NCI-H1092 treated with DMSO at 0.1 percent for 48 hours (cell line): ENCODE measurements at regions not wholly inside any gene's neighbourhood (a gene's known extent, or its start where the extent isn't known, plus 50 kb on each side); places are given as distances from the start of the nearest gene placed in this dataset.
"Not testable (repeated sequence)": the region's sequence is repeated elsewhere in the genome, so short reads cannot be mapped to it uniquely, and the experiment has no call there.

Experiments used
- DNase-seq: peaks from one replicate; lab custom pipeline; 2025; lab: John Stamatoyannopoulos, UW

DNA sequence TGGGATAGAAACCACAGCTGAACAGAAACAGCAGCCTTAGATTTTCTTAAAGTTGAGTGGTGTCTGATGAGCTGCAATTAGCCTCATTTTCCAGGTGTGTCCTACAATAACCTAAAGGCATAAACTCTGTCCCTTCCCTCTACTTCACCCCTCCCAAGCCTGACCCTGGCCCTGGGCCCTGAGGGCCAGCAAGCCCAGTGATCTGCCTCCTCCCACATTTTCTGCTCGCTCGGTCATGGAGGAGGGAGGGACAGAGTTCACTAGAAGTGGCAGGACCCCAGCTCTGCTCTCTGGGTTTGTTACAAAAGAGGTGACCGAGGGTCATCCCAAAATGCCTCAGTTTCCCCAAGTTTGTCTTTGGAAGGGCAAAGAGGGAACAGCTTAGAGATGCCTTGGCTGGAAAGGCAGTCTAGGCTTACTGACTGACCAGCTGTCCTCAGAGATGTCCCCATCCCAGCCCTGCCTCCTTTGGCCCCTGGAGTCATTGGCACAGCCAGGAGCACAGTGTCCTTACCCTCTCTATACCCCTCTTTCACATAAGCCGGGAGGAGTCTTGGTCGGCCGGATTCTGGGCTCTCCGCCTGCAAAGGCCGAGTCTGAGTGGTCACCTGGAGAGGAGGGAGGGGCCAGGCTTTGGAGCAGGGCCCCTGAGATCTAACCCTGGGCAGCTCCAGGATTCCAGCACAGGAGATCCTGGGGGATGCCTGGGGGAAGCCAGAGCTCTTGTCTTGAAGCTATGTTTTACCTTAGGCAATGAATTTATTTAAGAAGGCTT, 172.7 kb downstream of the PTPRU start:
- DNase-seq: no peak

DNA sequence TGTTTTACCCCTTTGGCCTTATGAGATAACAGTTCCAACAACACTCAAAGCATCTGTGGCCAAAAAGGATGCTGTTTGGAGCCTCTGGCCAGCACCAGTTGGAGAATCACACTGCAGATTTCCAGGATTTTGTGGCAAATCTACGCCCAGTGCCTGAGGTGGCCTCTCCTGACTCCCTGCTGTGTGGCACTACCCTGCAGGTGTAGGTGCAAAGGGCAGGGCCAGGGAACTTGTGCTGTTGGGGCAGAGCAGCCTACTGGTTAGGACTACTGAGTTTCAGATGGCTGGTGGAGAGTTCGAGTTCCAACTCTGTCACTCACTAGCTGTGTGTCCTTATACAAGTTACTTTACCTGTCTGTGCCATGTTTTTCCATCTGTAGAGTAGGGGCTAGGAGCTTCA, 170.5 kb downstream of the PTPRU start:
- DNase-seq: no peak

DNA sequence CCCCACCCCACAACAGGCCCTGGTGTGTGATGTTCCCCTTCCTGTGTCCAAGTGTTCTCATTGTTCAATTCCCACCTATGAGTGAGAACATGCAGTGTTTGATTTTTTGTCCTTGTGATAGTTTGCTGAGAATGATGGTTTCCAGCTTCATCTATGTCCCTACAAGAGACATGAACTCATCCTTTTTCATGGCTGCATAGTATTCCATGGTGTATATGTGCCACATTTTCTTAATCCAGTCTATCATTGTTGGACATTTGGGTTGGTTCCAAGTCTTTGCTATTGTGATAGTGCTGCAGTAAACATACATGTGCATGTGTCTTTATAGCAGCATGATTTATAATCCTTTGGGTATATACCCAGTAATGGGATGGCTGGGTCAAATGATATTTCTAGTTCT, 163.9 kb downstream of the PTPRU start:
- not testable (repeated sequence) for DNase-seq

DNA sequence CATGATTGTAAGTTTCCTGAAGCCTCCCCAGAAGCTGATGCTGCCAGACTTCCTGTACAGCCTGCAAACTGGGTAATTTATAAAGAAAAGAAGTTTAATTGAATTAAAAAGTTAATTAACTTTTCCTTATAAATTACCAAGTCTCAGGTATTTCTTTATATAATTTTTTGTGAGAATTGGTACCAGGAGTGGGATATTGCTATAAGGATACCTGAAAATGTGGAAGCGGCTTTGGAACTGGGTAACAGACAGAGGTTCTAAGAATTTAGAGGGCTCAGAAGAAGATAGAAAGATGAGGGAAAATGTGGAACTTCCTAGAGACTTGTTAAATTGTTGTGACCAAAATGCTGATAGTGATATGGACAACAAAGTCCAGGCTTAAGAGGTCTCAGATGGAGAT, 163.1 kb downstream of the PTPRU start:
- DNase-seq: no peak

DNA sequence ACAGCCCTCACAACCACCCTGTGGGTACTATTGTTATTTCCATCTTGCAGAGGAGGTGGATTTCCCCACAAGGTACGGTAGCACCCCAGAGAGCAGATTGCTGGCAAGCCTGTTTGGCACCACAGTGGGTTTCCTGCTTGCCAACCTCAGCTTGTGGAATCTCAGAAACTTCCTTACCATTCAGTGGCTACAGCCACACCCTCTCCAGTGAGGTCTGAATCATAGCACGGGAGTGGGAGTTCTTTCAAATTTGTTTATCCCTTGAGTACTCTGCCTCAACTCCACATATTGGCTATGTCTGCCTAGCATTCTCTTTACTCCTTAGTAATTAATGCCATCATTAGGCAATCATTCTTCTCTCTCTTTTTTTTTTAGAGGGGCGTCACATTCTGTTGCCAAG, 162.1 kb downstream of the PTPRU start:
- DNase-seq: no peak

DNA sequence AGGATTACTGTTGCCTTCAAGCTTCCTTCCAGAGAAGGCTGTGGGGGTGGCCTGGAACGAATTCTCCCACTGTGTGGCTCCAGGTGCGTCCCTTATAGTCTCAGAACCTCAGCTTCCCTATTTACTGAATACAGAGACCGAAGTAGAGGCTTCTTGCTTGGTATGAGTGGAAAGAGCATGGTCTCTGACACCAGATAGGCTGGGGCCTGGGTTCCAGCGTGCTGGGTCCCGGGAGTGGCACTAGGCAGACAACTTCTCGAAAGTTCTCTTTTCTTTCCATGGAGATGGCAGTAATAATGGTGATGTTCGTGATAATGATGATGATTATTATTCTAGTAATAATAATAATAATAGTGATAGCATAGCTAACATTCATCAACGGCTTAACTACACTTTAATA, 161.7 kb downstream of the PTPRU start:
- no peak for DNase-seq

DNA sequence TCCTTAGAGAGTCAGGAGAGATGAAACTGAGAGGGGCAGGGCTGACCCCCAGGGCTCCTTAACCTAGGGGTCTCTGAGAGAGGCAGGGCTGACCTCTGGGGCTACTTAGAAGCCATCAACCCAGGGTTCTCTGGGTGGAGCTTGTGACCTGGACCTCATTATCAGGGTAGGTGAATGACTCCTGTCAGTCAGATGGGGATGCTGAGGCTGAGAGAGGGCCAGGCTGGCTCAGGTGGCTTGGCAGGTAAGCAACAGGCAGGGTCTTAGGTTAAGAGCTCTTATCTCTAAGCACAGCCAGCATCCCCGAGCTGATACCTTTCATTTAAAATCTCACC, 160.9 kb downstream of the PTPRU start:
- no peak for DNase-seq

DNA sequence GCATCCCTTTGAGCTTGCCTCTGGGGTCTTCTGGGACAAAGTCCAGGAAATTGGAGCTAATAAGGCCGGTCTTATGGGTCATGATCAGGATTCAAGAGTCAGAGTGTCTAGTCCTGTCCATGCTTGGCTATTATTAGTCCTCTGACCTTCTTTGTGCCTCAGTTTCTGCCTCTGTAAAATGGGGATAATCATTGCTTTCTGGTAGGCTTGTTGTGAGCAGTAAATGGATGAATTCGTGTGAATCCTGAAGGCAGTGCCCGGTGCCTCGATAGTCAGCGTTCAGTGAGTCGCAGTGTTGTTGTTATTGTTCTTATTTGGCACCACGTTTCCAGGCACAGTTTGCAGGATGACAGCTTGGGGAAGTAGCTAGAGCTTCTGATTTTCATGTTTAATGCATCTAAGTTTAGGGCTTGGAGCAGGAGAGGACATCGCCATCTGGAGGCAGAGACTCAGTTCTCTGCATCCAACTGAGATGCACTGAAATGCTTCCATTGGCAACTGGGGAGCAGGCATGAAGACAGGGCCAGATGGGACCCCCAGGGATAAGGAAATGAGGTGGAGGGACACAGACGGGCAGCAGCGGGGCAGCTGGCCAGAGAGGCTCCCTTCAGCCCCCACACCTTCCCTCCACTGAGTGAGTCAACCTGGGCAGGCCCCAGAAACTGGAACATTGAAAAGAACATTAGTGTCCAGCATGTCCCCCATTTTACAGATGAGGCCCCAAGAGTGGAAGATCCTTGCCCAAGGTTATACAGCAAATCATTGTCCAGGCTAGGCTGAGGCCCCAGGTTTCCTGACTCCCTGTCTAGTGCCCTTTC, 160.3 kb downstream of the PTPRU start:
- DNase-seq: no peak

DNA sequence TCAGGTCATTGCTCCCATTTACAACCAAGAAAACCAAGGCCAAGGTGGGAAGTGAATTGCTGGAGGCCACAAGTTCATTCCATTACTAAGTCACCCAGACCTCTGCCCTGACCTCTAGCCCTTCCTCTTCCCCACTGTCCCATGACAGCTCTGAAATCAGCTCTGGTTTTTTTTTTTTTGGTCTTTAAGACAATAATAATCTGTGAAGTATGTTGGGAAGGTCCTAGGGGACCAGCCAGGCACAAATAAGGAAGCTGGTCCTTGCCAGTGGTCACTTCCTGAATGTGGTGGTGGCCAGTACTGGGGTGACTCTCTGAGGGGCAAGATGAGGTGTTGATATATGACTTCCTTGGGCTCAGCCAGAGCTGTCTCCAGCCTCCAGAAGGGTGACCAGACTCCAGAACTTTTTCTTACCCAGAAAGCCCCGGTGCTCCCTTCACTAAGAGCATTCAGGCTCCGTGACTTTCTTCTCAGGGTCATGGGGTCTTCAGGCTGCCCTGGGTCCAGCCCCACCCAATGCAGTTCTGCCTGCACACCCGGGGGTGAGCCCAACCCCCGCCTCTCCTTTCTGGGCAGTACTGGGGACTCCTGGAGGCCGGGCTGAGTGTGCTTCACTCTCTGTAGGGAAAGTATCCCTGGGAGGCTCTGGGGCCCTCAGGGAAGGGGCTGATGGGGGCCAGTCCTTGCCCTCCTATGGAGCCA, 159.6 kb downstream of the PTPRU start:
- DNase-seq: no peak

DNA sequence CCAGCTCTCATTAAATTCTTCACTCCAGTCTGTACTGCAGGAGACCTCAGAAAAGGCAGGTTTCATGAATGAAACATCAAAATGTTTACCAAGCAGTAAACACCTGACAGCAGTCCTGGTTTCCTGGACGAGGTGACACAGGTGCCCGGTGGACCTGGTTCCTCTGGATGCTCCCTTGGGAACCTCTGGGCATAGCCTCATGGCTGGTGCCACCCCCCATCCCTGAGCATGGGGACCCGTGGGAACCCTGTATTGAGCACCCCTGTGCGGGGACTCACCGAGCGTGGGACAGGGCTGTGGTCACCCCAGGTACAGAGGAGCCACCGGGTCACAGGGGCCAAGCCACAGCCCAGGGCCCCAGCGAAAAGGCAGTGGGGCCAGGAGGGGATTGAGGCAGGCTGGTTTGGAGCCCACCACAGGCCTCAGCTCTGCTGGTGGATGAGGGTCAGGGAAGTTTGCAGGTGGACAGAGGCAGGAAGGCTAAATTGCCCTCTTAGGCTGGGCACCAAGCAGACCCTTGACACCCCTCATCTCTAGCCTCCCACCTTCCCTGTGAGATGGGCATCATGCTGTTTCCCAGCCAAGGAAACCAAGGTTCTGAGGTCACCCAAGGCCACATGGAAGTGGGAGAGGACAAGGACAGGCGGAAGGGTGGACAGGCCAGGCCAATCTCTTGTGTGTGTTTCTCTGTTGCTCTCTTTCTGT, 158.4 kb downstream of the PTPRU start:
- DNase-seq: no peak

DNA sequence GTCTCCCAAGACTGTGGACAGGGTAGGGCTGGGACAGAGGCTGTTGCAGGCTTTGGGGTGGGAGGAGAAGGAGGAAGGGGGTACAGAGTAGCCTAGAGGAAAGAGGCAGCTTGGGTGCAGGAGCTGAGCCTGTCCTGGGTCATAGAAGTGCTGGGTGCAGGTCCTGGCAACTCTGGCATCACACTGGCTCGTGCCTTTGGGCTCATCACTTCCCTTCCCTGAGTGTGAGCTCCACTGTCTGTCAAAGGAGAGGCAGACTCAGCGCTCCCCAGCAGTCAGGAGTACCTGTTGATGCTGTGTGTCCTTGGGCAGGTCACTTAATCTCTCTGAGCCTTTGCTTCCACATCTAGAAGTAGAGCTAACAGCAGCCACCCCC, 157.1 kb downstream of the PTPRU start:
- no peak for DNase-seq

DNA sequence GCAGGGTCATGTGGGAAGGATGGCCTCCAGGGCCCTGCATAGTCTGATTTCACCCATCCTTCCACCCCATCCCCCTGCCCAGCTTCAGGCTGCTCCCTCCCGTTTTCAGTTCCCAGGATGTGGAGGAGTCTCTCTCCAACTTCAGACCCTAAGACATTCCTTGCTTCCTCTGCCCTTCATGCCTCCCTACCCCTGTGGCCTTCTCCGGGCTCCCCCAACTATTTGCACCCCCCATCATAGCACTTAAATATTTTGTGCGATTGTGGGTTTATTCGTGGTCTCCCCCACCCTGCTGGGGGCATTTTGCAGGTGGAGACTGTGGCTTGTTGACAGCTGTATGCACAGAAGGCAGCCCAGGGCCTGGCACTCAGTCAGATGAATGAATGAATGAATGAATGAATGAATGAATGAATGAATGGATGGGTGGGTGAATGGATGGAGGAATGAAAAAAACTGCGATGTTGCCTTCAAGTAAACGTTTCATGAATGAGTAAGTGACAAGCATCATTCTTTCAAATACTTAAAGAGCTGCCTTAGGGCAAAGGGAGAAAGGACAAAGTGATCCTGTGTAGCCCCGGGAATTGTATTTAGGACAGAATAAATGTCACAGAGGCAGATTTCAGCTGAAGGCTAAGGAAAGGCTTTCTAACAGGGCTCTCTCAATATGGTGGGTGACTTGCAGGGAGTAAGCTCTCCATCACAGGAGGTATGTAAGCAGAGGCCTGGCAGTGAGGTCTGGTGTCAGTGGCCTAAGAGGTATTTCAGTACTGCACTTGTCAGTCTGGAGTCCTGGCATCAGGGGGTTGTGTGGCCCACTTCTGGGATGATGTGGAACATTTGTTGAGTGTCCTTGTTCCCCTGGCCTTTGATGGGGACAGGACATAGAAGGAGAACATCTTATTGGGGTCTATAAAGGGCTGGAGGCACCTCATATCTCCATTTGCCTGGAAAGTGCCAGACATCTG, 156.4 kb downstream of the PTPRU start:
- DNase-seq: no peak

DNA sequence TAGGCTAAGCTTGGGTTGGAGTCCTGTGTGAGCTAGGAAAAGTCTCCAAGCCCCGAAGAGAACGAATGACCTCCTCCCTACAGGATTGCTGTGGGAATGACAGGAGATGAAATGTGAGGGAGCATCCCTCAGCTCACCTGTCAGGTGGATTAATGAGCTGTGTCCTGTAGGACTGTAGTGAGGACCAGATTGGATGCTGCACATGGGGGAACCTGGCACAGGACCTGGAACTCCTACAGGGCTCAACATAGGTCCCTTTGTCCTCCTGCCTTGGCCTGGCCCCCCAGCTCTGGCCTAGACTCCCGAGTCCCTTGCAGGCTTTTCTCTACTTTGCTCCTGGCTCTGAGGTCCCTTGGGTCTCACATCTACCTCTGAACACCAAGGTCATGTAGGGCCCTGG, 155.7 kb downstream of the PTPRU start:
- no peak for DNase-seq

DNA sequence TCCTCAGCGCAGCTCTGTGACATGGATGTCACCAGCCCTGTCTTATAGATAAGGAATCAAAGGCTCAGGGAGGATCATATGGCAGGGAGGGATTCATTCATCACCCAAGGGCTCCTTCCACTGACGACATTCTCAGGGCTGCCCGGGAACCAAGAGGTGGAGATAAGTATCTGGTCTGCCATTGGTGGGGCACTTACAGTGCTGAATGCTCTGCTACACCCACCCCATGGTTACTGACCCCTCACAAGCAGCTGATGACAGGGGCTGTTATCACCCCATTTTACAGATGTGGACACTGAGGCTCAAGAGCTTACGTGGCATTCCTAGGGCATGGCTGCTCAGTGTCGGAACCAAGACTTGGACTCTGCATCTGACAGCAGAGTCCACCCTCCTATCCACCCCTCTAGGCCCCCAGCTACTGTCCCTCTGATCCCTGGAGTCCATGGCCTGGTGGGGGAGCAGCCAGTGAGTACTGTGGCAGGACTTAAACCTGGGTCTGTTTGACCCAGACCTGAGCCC, 155.1 kb downstream of the PTPRU start:
- DNase-seq: no peak

DNA sequence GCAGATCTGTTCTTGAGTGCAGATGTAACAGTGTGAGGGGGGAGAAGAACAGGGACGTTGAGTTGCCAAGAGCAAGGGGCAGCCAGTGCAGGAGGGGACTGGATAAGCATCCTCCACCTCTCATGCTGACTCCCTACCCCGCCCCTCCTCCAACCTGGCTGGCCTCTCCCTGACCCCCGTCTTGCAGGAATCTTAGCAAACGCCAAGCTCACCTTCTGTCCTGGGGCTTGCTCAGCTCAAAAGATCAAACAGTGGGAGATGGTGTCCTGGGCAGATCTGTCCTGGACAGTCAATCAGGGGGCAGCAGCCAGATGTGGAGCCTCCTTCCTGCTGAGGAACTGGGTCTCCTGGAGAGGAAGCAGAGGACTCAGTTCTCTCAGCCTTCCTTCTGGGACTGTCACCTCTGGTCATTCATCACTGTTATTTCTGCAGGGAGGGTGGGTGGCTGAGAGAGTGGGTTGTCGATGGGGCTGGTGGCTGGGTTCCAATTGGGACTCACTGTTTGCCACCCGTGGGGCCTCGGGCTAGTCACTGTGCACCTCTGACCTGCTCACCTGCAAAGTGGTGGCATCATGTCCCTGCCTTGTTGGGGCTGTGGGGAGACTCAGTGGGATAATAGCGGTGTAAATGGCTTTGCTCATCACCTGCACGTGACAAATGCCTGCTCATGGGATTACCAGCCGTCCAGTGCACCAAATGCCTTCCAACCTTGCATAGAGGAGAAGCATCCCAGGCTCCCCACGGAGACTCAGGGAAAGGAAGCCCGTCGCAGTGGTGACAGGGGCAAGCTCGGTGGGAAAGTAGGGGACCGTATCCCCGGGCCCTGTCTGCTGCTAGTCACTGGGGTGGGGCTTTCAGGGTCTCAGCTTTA, 154.4 kb downstream of the PTPRU start:
- no peak for DNase-seq

DNA sequence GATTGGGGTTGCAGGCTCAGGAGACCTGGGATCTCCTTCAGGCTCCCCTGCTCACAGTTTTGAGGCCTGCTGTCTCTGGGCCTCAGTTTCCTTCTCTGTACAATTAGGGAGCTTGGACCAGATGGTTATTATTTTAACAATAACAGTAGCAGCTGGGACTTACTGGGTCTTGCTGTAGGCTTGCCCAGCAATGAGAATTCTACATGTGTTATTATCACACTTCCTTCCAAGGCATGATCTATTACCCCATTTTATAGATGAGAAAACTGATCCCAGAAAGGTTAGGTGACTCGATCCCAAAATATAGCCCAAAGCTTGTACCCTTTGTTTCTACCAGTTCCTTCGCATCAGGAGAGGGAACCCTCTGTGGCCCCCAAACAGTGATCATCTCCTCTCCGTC, 153.8 kb downstream of the PTPRU start:
- no peak for DNase-seq

DNA sequence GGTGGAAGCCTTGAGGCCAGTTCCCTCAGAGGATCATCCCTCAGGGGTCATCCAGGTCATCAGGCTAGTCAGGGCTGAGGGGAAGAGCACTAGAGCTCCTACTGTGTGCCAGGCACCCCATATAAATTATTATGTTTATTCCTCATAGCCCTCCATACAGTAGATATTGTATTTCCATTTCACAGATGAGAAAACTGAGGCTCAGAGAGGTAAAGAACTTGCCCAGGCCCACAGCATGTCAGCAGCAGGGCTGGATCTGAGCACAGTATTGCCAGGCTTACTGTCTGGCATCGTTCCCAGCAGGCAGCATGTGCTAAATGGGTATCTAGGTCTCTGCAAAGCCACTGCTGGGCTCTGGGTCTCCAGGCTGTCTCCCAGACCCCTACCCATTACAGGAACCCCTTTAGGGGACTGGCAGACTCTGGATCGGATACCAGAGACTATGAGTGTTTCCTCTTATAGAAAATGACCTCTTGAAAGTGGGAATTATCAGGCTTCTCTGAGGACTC, 153.3 kb downstream of the PTPRU start:
- no peak for DNase-seq

DNA sequence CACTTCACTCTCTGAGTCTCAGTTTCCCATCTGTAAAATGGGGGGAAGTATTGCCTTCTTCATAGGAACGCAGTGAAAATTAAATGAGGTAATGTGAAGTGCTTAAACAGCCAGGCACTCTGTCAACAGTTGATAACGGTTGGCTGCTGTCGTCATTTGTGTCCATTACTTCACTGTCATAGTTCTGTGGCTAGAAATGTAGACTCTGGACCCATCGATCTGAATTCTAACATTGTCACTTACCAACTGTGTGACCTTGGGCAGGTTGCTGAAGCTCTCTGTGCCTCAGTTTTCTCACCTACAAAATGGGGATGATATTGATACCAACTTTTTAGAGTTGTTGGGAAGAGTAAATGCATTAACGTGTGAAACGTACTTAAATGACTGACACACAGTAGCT, 152.6 kb downstream of the PTPRU start:
- DNase-seq: no peak

DNA sequence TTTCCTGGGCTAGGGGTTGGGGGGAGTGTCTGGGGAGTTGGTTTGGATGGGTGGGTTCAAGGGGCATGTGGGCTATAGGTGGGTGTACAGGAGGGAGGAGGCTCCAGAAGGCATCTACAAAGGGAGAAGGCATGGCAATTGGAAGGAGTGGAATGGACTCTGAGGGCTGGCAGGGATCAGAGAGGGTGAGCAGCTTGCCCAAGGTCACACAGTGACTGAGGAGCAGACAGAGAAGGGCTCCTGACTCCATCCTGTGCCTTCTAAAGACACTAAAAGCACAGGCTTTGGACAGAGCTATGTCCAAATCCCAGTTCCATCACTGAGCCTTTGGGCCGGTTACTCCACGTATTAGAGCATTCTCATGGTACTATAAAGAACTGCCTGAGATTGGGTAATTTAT, 151.8 kb downstream of the PTPRU start:
- no peak for DNase-seq

DNA sequence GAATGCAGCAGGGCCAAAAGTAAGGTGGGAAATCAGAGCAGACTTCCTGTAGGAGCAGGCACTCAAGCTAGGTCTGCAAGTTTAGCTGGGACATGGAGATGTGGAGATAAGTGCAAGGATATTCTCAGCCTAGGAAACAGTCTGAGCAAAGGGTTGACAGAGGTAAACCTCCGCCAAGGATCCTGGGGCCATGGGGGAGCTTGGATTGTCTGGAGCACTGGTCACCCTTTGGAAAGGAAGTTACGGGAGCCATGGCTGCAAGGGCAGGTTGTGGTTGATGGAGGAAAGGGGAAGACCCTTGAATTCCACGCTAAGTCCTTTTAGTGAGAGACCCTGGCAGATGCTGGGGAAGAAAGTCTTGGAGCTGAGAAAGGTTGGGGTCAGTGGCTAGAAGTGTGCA, 150.9 kb downstream of the PTPRU start:
- DNase-seq: no peak
